ENCODE measurements at regions not wholly inside any gene's neighbourhood (a gene's known extent, or its start where the extent isn't known, plus 50 kb on each side); places are given as distances from the start of the nearest gene placed in this dataset.

GRCh38 chr1:239126884-239127283, 259.5 kb upstream of the CHRM3 start:
- Histone ChIP-seq H2AFZ (ENCODE audit: low read depth, low read length) (no peak overlapping the region), H3K4me3 (replicated peaks in 1 of 3; ENCODE audit: insufficient read depth in 1 of 3, low read depth in 1 of 3, low read length in 3 of 3) (no peak overlapping the region), H3K27me3 (ENCODE audit: control insufficient read depth in 2 of 2, insufficient read depth in 2 of 2, low read length in 2 of 2) (no peaks in the 10 kb centered on the region), H3K79me2 (ENCODE audit: control insufficient read depth, insufficient read depth, low read length) (no peaks in the 10 kb centered on the region), H3K4me2 (ENCODE audit: insufficient read depth, low read length) (no peak overlapping the region), H3K4me1 (ENCODE audit: control insufficient read depth, extremely low read depth, insufficient read depth, low read length) (no peaks in the 10 kb centered on the region), H3K9me1 (replicated peaks; ENCODE audit: control insufficient read depth, extremely low read depth, insufficient read depth, low read length) (no peaks in the 10 kb centered on the region), H4K20me1 (replicated peaks; ENCODE audit: control insufficient read depth, extremely low read depth, insufficient read depth, low read length) (no peaks in the 10 kb centered on the region), H3K9ac (replicated peaks; ENCODE audit: extremely low read depth, insufficient read depth, low read length) (no peak overlapping the region), H3K9me3 (replicated peaks; ENCODE audit: control insufficient read depth, insufficient read depth, low read length) (peaks cover 2% of the 10 kb centered on the region), H3K36me3 (ENCODE audit: control insufficient read depth in 2 of 2, extremely low read depth in 1 of 2, insufficient read depth in 2 of 2, low read length in 2 of 2) (no peaks in the 10 kb centered on the region), H3K27ac (ENCODE audit: insufficient read depth, low read depth, low read length) (no peak overlapping the region)
- TF ChIP-seq GATA2 (IDR thresholded peaks at IDR 0.05; ENCODE audit: insufficient read depth, insufficient read length, low read depth, low read length): no peak
- no peak for TF ChIP-seq EZH2 (IDR thresholded peaks at IDR 0.05; ENCODE audit: borderline replicate concordance, low read depth, low read length, severe bottlenecking)
- TF ChIP-seq CTCF (IDR thresholded peaks at IDR 0.05; ENCODE audit: extremely low read depth in 1 of 2, insufficient read depth in 1 of 2, low read depth in 1 of 2, low read length in 2 of 2): no peak
- no peak for TF ChIP-seq POLR2AphosphoS5 (IDR thresholded peaks at IDR 0.05; ENCODE audit: insufficient read depth, low read depth, low read length)
- TF ChIP-seq FOS (IDR thresholded peaks at IDR 0.05; ENCODE audit: borderline replicate concordance, insufficient read depth, low read length): no peak
- no peak for TF ChIP-seq POLR2A (IDR thresholded peaks at IDR 0.05; ENCODE audit: low read depth, low read length)
- no peak for TF ChIP-seq JUN (IDR thresholded peaks at IDR 0.05; ENCODE audit: borderline replicate concordance, insufficient read depth, insufficient read length, low read depth)
- no peak for TF ChIP-seq MAX (IDR thresholded peaks at IDR 0.05; ENCODE audit: insufficient read depth, insufficient read length)
- TF ChIP-seq MYC (IDR thresholded peaks at IDR 0.05; ENCODE audit: low read depth, low read length): no peak
- intact Hi-C loops (cut with micrococcal nuclease) (no loop called here), dilution Hi-C loops (cut with MboI; ENCODE audit: extremely low pct_ligation_motif_present, low sequenced_read_pairs) (no loop called here)
- POLR2A ChIA-PET: no interaction called here
- CTCF ChIA-PET: no interaction called here
- DNase-seq (ENCODE audit: low read depth, low spot score) (no peak), FAIRE-seq (no peak)
- BruUV-seq (replicated peaks): no TSS peak

Measured in endothelial cell of umbilical vein (primary cell).